MM.1S (cell line): ENCODE measurements at regions not wholly inside any gene's neighbourhood (a gene's known extent, or its start where the extent isn't known, plus 50 kb on each side); places are given as distances from the start of the nearest gene placed in this dataset.

ENCODE experiments used
- DNase-seq: peaks from one replicate; pipeline ENCODE4 v3.0.0-alpha.2; 2015
- H2AFZ ChIP-seq: fragments of 300-600 bp; sonication (generic); 2 replicates; pipeline ENCODE4 v1.6.0; 2016; ENCODE audit warnings: antibody characterized with exemption, low read length
- H3F3A ChIP-seq: fragments of 300-600 bp; sonication (generic); 2 replicates; pipeline ENCODE4 v1.6.1; 2016; ENCODE audit warnings: mild to moderate bottlenecking, antibody characterized with exemption, low read length, moderate library complexity, mixed read lengths; ENCODE audit not compliant: insufficient read depth
- H3K27ac ChIP-seq: fragments of 300-600 bp; sonication (generic); 2 replicates; pipeline ENCODE4 v1.5.1; 2016; ENCODE audit warnings: mild to moderate bottlenecking, low read length
- H3K27me3 ChIP-seq: fragments of 300-600 bp; sonication (generic); replicated peaks from 2 replicates; pipeline ENCODE4 v1.6.0; 2016; ENCODE audit warnings: low read length; ENCODE audit not compliant: insufficient read depth
- H3K36me3 ChIP-seq: fragments of 300-600 bp; sonication (generic); replicated peaks from 2 replicates; pipeline ENCODE4 v1.6.1; 2016; ENCODE audit warnings: mild to moderate bottlenecking, low read length, mixed read lengths; ENCODE audit not compliant: insufficient read depth
- H3K4me1 ChIP-seq: fragments of 300-600 bp; sonication (generic); 2 replicates; pipeline ENCODE4 v1.6.1; 2016; ENCODE audit warnings: low read length, mixed read lengths
- H3K4me2 ChIP-seq: fragments of 300-600 bp; sonication (generic); 2 replicates; pipeline ENCODE4 v1.6.0; 2016; ENCODE audit warnings: low read depth, low read length
- H3K4me3 ChIP-seq: fragments of 300-600 bp; sonication (generic); 2 replicates; pipeline ENCODE4 v1.5.1; 2016; ENCODE audit warnings: low read length, mixed read lengths
- H3K79me2 ChIP-seq: fragments of 300-600 bp; sonication (generic); 2 replicates; pipeline ENCODE4 v1.6.1; 2016; ENCODE audit warnings: mixed run types, low read length, mixed read lengths
- H3K9ac ChIP-seq: fragments of 300-600 bp; sonication (generic); 2 replicates; pipeline ENCODE4 v1.6.1; 2016; ENCODE audit warnings: low read length, mixed read lengths
- H3K9me2 ChIP-seq: fragments of 300-600 bp; sonication (generic); replicated peaks from 2 replicates; pipeline ENCODE4 v1.6.1; 2016; ENCODE audit warnings: mild to moderate bottlenecking, low read length, mixed read lengths; ENCODE audit not compliant: insufficient read depth
- H3K9me3 ChIP-seq: fragments of 300-600 bp; sonication (generic); replicated peaks from 2 replicates; pipeline ENCODE4 v1.6.1; 2016; ENCODE audit warnings: mild to moderate bottlenecking, low read length, mixed read lengths; ENCODE audit not compliant: insufficient read depth
- H4K20me1 ChIP-seq: fragments of 300-600 bp; sonication (generic); 2 replicates; pipeline ENCODE4 v1.6.1; 2016; ENCODE audit warnings: mild to moderate bottlenecking, low read length, moderate library complexity, mixed read lengths; ENCODE audit not compliant: insufficient read depth
- CTCF ChIP-seq: fragments of 300-600 bp; sonication (generic); IDR thresholded peaks from 2 replicates; pipeline ENCODE4 v1.5.1; 2016; ENCODE audit warnings: antibody characterized with exemption, low read length, mixed read lengths
- EZH2 ChIP-seq: fragments of 300-600 bp; sonication (generic); optimal IDR thresholded peaks from 2 replicates; pipeline ENCODE3; 2017; ENCODE audit warnings: low read depth, mild to moderate bottlenecking, antibody characterized with exemption, low read length, mixed read lengths
- EZH2phosphoT487 ChIP-seq: fragments of 300-600 bp; sonication (generic); IDR thresholded peaks from 2 replicates; pipeline ENCODE4 v1.6.1; 2018; ENCODE audit warnings: antibody characterized with exemption, low read length

- Histone ChIP-seq H4K20me1 (no peaks in the 10 kb centered on the region), H2AFZ (no peak overlapping the region), H3K36me3 (no peaks in the 10 kb centered on the region), H3K4me2 (no peak overlapping the region), H3K4me1 (no peaks in the 10 kb centered on the region), H3F3A (no peaks in the 10 kb centered on the region), H3K9me2 (no peaks in the 10 kb centered on the region), H3K9me3 (no peaks in the 10 kb centered on the region), H3K4me3 (no peak overlapping the region), H3K27me3 (peaks cover 33% of the 10 kb centered on the region), H3K79me2 (no peaks in the 10 kb centered on the region), H3K9ac (no peak overlapping the region), H3K27ac (no peak overlapping the region)
- DNase-seq, result no peak
- TF ChIP-seq CTCF, result no peak
- no peak for TF ChIP-seq EZH2phosphoT487
- TF ChIP-seq EZH2, result no peak
Measured at GRCh38 chr1:30450818-30451233, 272.6 kb downstream of the MATN1 start.

- Histone ChIP-seq H3K27ac (no peak overlapping the region), H3K36me3 (no peaks in the 10 kb centered on the region), H3F3A (no peaks in the 10 kb centered on the region), H3K79me2 (no peaks in the 10 kb centered on the region), H4K20me1 (no peaks in the 10 kb centered on the region), H3K9me2 (no peaks in the 10 kb centered on the region), H3K4me2 (no peak overlapping the region), H2AFZ (no peak overlapping the region), H3K9me3 (no peaks in the 10 kb centered on the region), H3K4me1 (no peaks in the 10 kb centered on the region), H3K9ac (no peak overlapping the region), H3K4me3 (no peak overlapping the region), H3K27me3 (peaks cover 38% of the 10 kb centered on the region)
- no peak for DNase-seq
- TF ChIP-seq CTCF (no peak), EZH2 (no peak), EZH2phosphoT487 (no peak)
Measured at GRCh38 chr1:30450148-30450817, 273.1 kb downstream of the MATN1 start.

GRCh38 chr1:30449428-30450147 lies 273.8 kb downstream of the MATN1 start:
- H4K20me1 ChIP-seq, result no peaks in the 10 kb centered on the region
- DNase-seq, result no peak
- no peak overlapping the region for H3K27ac ChIP-seq
- H3K9ac ChIP-seq, result no peak overlapping the region
- H2AFZ ChIP-seq, result no peak overlapping the region
- no peaks in the 10 kb centered on the region for H3K36me3 ChIP-seq
- H3K4me1 ChIP-seq, result no peaks in the 10 kb centered on the region
- no peak for TF ChIP-seq EZH2phosphoT487
- no peak overlapping the region for H3K4me3 ChIP-seq
- H3K4me2 ChIP-seq, result no peak overlapping the region
- H3K27me3 ChIP-seq, result peaks cover 45% of the 10 kb centered on the region
- H3F3A ChIP-seq, result no peaks in the 10 kb centered on the region
- no peaks in the 10 kb centered on the region for H3K9me3 ChIP-seq
- no peaks in the 10 kb centered on the region for H3K79me2 ChIP-seq
- H3K9me2 ChIP-seq, result no peaks in the 10 kb centered on the region

GRCh38 chr1:30449003-30449402 lies 274.4 kb downstream of the MATN1 start:
- H3K4me2 ChIP-seq, result no peak overlapping the region
- H3K9ac ChIP-seq, result no peak overlapping the region
- H3K9me3 ChIP-seq, result no peaks in the 10 kb centered on the region
- no peaks in the 10 kb centered on the region for H3K4me1 ChIP-seq
- H2AFZ ChIP-seq, result no peak overlapping the region
- DNase-seq, result no peak
- H3K4me3 ChIP-seq, result no peak overlapping the region
- H3K79me2 ChIP-seq, result no peaks in the 10 kb centered on the region
- TF ChIP-seq EZH2phosphoT487, result no peak
- TF ChIP-seq CTCF, result no peak
- H3K27ac ChIP-seq, result no peak overlapping the region
- no peaks in the 10 kb centered on the region for H3F3A ChIP-seq
- H3K9me2 ChIP-seq, result no peaks in the 10 kb centered on the region
- no peaks in the 10 kb centered on the region for H4K20me1 ChIP-seq
- no peaks in the 10 kb centered on the region for H3K36me3 ChIP-seq
- peaks cover 50% of the 10 kb centered on the region for H3K27me3 ChIP-seq
